ENCODE measurements at regions not wholly inside any gene's neighbourhood (a gene's known extent, or its start where the extent isn't known, plus 50 kb on each side); places are given as distances from the start of the nearest gene placed in this dataset.

GRCh38 chr17:72264682-72265405, 144.0 kb downstream of the SOX9 start:
- ATAC-seq (ENCODE audit: low FRiP score) (no peak), DNase-seq (ENCODE audit: low spot score) (no peak)
- no peak for TF ChIP-seq CTCF (IDR thresholded peaks at IDR 0.05)

GRCh38 chr17:72266112-72266775, 145.4 kb downstream of the SOX9 start:
- no peak for TF ChIP-seq CTCF (IDR thresholded peaks at IDR 0.05)

GRCh38 chr17:72267601-72268000, 146.8 kb downstream of the SOX9 start:
- DNase-seq (ENCODE audit: low spot score) (no peak), ATAC-seq (ENCODE audit: low FRiP score) (no peak)
- TF ChIP-seq CTCF (IDR thresholded peaks at IDR 0.05): no peak

More at GRCh38 chr17:72266112-72266775, 145.4 kb downstream of the SOX9 start:
- DNase-seq (ENCODE audit: low spot score) (no peak), ATAC-seq (ENCODE audit: low FRiP score) (no peak)

GRCh38 chr17:72268431-72268830, 147.6 kb downstream of the SOX9 start:
- no peak for TF ChIP-seq CTCF (IDR thresholded peaks at IDR 0.05)
- no peak for ATAC-seq (ENCODE audit: low FRiP score)

GRCh38 chr17:72270273-72270924, 149.6 kb downstream of the SOX9 start:
- DNase-seq (ENCODE audit: low spot score): no peak
- TF ChIP-seq CTCF (IDR thresholded peaks at IDR 0.05): no peak
- ATAC-seq (ENCODE audit: low FRiP score): no peak

More at GRCh38 chr17:72268431-72268830, 147.6 kb downstream of the SOX9 start:
- no peak for DNase-seq (ENCODE audit: low spot score)

GRCh38 chr17:72271603-72272002, 150.8 kb downstream of the SOX9 start:
- no peak for TF ChIP-seq CTCF (IDR thresholded peaks at IDR 0.05)
- no peak for DNase-seq (ENCODE audit: low spot score)
- no peak for ATAC-seq (ENCODE audit: low FRiP score)
